GM23338 (cell line): ENCODE measurements at regions not wholly inside any gene's neighbourhood (a gene's known extent, or its start where the extent isn't known, plus 50 kb on each side); places are given as distances from the start of the nearest gene placed in this dataset.

ENCODE experiments used
- ATAC-seq: fragments of 200-7000 bp; cut with Tn5 transposase; 3 replicates; pipeline ENCODE4 v1.9.1; 2020
- DNase-seq: peaks from one replicate; pipeline ENCODE4 v3.0.0-alpha.2; 2015; ENCODE audit warnings: low spot score
- H2AFZ ChIP-seq: fragments of 200-600 bp; sonication (generic); 2 replicates; pipeline ENCODE4 v1.8.0; 2016; ENCODE audit warnings: antibody characterized with exemption, mild to moderate bottlenecking, moderate library complexity
- H3F3A ChIP-seq: fragments of 200-600 bp; sonication (generic); replicated peaks from 2 replicates; pipeline ENCODE4 v1.8.0; 2017; ENCODE audit warnings: antibody characterized with exemption, mixed run types, low read depth
- H3K27ac ChIP-seq: fragments of 200-600 bp; sonication (generic); 2 replicates; pipeline ENCODE4 v1.6.1; 2016; ENCODE audit warnings: low read depth
- H3K27me3 ChIP-seq: fragments of 200-600 bp; sonication (generic); 2 replicates; pipeline ENCODE4 v1.8.0; 2016; ENCODE audit warnings: mild to moderate bottlenecking, mixed run types, moderate library complexity; ENCODE audit not compliant: insufficient read depth
- H3K36me3 ChIP-seq: fragments of 200-600 bp; sonication (generic); 2 replicates; pipeline ENCODE4 v1.8.0; 2016; ENCODE audit warnings: mild to moderate bottlenecking; ENCODE audit not compliant: insufficient read depth
- H3K4me1 ChIP-seq: fragments of 200-600 bp; sonication (generic); 2 replicates; pipeline ENCODE4 v1.8.0; 2016; ENCODE audit warnings: mild to moderate bottlenecking, moderate library complexity; ENCODE audit not compliant: insufficient read depth
- H3K4me2 ChIP-seq: fragments of 200-600 bp; sonication (generic); 2 replicates; pipeline ENCODE4 v1.7.1; 2017; ENCODE audit warnings: mixed run types
- H3K4me3 ChIP-seq: fragments of 200-600 bp; sonication (generic); 2 replicates; pipeline ENCODE4 v1.6.1; 2016; ENCODE audit warnings: mixed run types
- H3K79me2 ChIP-seq: fragments of 200-600 bp; sonication (generic); replicated peaks from 2 replicates; pipeline ENCODE4 v1.8.0; 2017; ENCODE audit warnings: mild to moderate bottlenecking; ENCODE audit not compliant: insufficient read depth
- H3K9me2 ChIP-seq: fragments of 200-600 bp; sonication (generic); 2 replicates; pipeline ENCODE4 v1.8.0; 2017; ENCODE audit not compliant: insufficient read depth
- H4K20me1 ChIP-seq: fragments of 200-600 bp; sonication (generic); replicated peaks from 2 replicates; pipeline ENCODE4 v1.8.0; 2017; ENCODE audit warnings: mild to moderate bottlenecking; ENCODE audit not compliant: insufficient read depth
- H3K27ac Mint-ChIP-seq: 2 replicates; pipeline ENCODE4 v1.8.0; 2020; ENCODE audit warnings: inconsistent platforms, mild to moderate bottlenecking, moderate library complexity, mixed read lengths
- H3K27me3 Mint-ChIP-seq: 3 replicates; pipeline ENCODE4 v1.8.0; 2022; ENCODE audit warnings: low read depth, mild to moderate bottlenecking, moderate library complexity, mixed read lengths, inconsistent platforms; ENCODE audit not compliant: insufficient read depth, poor library complexity
- H3K36me3 Mint-ChIP-seq: 3 replicates; pipeline ENCODE4 v1.8.0; 2021; ENCODE audit warnings: low read depth, mild to moderate bottlenecking, inconsistent platforms, moderate library complexity, mixed read lengths
- H3K4me1 Mint-ChIP-seq: 3 replicates; pipeline ENCODE4 v1.8.0; 2020; ENCODE audit warnings: mild to moderate bottlenecking, inconsistent platforms, mixed read lengths
- H3K4me3 Mint-ChIP-seq: 3 replicates; pipeline ENCODE4 v1.8.0; 2021; ENCODE audit warnings: moderate library complexity, mild to moderate bottlenecking, inconsistent platforms, mixed read lengths
- H3K9me3 Mint-ChIP-seq: 3 replicates; pipeline ENCODE4 v1.8.0; 2020; ENCODE audit warnings: moderate library complexity, mild to moderate bottlenecking, inconsistent platforms, mixed read lengths
- EZH2phosphoT487 ChIP-seq: fragments of 200-600 bp; sonication (generic); IDR thresholded peaks from one replicate; pipeline ENCODE4 v1.8.1; 2018; ENCODE audit warnings: antibody characterized with exemption; ENCODE audit not compliant: unreplicated experiment
- POLR2AphosphoS5 ChIP-seq: IDR thresholded peaks from 2 replicates; pipeline ENCODE4 v1.6.1; 2016; ENCODE audit warnings: antibody characterized with exemption, low read depth
- STAT1 ChIP-seq: IDR thresholded peaks from one replicate; pipeline ENCODE4 v1.6.1; 2016; ENCODE audit warnings: antibody characterized with exemption; ENCODE audit not compliant: unreplicated experiment
- ZNF114 ChIP-seq: fragments of 250-450 bp; sonication (Bioruptor Pico); IDR thresholded peaks from 2 replicates; pipeline ENCODE4 v1.5.0; 2020; ENCODE audit warnings: mild to moderate bottlenecking, moderate library complexity
- ZNF331 ChIP-seq: fragments of 250-450 bp; sonication (Bioruptor Pico); IDR thresholded peaks from 2 replicates; pipeline ENCODE4 v1.5.0; 2020; ENCODE audit warnings: low read depth, mild to moderate bottlenecking, moderate library complexity
- TF ChIP-seq, protein P1 (sequence below): fragments of 250-450 bp; sonication (Bioruptor Pico); IDR thresholded peaks from 2 replicates; pipeline ENCODE4 v1.5.0; 2020; ENCODE audit warnings: mild to moderate bottlenecking, moderate library complexity
- TF ChIP-seq, protein P2 (sequence below): IDR thresholded peaks from 2 replicates; pipeline ENCODE4 v1.6.1; 2016; ENCODE audit warnings: antibody characterized with exemption
- TF ChIP-seq, protein P3 (sequence below): IDR thresholded peaks from one replicate; pipeline ENCODE4 v1.6.1; 2018; ENCODE audit warnings: antibody characterized with exemption; ENCODE audit not compliant: unreplicated experiment

DNA sequence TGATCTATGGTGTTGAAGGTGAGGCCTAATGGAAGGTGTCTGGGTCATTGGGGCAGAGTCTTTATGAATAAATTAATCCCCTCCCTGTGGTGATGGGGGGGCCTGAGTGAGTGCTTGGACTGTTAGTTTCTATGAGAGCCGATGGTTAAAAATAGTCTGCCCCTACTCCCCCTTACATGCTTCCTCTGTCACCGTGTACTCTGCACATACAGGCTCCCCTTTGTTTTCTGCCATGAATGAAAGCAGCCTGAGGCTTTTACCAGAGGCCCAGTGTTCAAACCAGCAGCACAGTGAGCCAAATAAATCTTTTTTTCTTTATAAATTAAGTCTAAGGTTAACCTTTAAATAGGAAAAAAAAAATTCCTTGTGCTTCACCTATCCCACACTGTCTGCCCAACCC is 657.0 kb downstream of the AMY1C start (continued):
- TF ChIP-seq, protein P1, sequence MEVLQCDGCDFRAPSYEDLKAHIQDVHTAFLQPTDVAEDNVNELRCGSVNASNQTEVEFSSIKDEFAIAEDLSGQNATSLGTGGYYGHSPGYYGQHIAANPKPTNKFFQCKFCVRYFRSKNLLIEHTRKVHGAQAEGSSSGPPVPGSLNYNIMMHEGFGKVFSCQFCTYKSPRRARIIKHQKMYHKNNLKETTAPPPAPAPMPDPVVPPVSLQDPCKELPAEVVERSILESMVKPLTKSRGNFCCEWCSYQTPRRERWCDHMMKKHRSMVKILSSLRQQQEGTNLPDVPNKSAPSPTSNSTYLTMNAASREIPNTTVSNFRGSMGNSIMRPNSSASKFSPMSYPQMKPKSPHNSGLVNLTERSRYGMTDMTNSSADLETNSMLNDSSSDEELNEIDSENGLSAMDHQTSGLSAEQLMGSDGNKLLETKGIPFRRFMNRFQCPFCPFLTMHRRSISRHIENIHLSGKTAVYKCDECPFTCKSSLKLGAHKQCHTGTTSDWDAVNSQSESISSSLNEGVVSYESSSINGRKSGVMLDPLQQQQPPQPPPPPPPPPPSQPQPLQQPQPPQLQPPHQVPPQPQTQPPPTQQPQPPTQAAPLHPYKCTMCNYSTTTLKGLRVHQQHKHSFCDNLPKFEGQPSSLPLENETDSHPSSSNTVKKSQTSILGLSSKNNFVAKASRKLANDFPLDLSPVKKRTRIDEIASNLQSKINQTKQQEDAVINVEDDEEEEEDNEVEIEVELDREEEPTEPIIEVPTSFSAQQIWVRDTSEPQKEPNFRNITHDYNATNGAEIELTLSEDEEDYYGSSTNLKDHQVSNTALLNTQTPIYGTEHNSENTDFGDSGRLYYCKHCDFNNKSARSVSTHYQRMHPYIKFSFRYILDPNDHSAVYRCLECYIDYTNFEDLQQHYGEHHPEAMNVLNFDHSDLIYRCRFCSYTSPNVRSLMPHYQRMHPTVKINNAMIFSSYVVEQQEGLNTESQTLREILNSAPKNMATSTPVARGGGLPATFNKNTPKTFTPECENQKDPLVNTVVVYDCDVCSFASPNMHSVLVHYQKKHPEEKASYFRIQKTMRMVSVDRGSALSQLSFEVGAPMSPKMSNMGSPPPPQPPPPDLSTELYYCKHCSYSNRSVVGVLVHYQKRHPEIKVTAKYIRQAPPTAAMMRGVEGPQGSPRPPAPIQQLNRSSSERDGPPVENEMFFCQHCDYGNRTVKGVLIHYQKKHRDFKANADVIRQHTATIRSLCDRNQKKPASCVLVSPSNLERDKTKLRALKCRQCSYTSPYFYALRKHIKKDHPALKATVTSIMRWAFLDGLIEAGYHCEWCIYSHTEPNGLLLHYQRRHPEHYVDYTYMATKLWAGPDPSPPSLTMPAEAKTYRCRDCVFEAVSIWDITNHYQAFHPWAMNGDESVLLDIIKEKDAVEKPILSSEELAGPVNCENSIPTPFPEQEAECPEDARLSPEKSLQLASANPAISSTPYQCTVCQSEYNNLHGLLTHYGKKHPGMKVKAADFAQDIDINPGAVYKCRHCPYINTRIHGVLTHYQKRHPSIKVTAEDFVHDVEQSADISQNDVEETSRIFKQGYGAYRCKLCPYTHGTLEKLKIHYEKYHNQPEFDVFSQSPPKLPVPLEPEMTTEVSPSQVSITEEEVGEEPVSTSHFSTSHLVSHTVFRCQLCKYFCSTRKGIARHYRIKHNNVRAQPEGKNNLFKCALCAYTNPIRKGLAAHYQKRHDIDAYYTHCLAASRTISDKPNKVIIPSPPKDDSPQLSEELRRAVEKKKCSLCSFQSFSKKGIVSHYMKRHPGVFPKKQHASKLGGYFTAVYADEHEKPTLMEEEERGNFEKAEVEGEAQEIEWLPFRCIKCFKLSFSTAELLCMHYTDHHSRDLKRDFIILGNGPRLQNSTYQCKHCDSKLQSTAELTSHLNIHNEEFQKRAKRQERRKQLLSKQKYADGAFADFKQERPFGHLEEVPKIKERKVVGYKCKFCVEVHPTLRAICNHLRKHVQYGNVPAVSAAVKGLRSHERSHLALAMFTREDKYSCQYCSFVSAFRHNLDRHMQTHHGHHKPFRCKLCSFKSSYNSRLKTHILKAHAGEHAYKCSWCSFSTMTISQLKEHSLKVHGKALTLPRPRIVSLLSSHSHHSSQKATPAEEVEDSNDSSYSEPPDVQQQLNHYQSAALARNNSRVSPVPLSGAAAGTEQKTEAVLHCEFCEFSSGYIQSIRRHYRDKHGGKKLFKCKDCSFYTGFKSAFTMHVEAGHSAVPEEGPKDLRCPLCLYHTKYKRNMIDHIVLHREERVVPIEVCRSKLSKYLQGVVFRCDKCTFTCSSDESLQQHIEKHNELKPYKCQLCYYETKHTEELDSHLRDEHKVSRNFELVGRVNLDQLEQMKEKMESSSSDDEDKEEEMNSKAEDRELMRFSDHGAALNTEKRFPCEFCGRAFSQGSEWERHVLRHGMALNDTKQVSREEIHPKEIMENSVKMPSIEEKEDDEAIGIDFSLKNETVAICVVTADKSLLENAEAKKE (CRISPR knock-in tag): no peak
- TF ChIP-seq POLR2AphosphoS5: no peak
- TF ChIP-seq, protein P2, sequence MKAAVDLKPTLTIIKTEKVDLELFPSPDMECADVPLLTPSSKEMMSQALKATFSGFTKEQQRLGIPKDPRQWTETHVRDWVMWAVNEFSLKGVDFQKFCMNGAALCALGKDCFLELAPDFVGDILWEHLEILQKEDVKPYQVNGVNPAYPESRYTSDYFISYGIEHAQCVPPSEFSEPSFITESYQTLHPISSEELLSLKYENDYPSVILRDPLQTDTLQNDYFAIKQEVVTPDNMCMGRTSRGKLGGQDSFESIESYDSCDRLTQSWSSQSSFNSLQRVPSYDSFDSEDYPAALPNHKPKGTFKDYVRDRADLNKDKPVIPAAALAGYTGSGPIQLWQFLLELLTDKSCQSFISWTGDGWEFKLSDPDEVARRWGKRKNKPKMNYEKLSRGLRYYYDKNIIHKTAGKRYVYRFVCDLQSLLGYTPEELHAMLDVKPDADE: no peak

DNA sequence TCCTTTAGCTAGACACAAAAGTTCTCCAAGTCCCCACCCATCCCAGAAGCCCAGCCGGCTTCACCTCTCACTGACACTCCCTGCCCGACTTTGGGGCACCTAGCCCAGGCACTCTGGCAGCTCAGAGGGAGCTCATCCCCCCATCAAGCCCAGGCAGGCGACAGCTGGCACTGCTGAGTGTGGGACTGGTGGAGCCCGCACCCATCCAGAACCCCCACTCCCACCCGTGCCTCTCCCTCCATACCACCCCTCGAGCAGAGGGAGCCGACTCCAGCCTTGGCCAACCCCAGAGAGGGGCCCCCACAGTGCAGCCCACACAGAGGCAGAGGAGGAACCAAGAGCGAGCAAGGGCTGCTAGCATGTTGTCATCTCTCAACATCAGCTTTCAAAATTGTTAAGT is 658.6 kb downstream of the AMY1C start:
- Histone ChIP-seq H3K4me1 (no peaks in the 10 kb centered on the region), H4K20me1 (no peaks in the 10 kb centered on the region), H3F3A (no peaks in the 10 kb centered on the region), H3K9me2 (no peaks in the 10 kb centered on the region), H3K27ac (no peak overlapping the region), H2AFZ (no peak overlapping the region), H3K4me3 (no peak overlapping the region), H3K36me3 (no peaks in the 10 kb centered on the region), H3K27me3 (no peaks in the 10 kb centered on the region), H3K4me2 (no peak overlapping the region), H3K79me2 (no peaks in the 10 kb centered on the region)
- Mint-ChIP-seq H3K4me1 (no peaks in the 10 kb centered on the region), H3K36me3 (no peaks in the 10 kb centered on the region), H3K27me3 (no peaks in the 10 kb centered on the region), H3K4me3 (no peak overlapping the region), H3K27ac (no peak overlapping the region), H3K9me3 (peaks cover 7% of the 10 kb centered on the region; the same call in 1 of the 3 replicates)
- ATAC-seq (no peak), DNase-seq (no peak)
- no peak for TF ChIP-seq ZNF331 (CRISPR knock-in tag)
- no peak for TF ChIP-seq EZH2phosphoT487
- no peak for TF ChIP-seq STAT1
- TF ChIP-seq, protein P3, sequence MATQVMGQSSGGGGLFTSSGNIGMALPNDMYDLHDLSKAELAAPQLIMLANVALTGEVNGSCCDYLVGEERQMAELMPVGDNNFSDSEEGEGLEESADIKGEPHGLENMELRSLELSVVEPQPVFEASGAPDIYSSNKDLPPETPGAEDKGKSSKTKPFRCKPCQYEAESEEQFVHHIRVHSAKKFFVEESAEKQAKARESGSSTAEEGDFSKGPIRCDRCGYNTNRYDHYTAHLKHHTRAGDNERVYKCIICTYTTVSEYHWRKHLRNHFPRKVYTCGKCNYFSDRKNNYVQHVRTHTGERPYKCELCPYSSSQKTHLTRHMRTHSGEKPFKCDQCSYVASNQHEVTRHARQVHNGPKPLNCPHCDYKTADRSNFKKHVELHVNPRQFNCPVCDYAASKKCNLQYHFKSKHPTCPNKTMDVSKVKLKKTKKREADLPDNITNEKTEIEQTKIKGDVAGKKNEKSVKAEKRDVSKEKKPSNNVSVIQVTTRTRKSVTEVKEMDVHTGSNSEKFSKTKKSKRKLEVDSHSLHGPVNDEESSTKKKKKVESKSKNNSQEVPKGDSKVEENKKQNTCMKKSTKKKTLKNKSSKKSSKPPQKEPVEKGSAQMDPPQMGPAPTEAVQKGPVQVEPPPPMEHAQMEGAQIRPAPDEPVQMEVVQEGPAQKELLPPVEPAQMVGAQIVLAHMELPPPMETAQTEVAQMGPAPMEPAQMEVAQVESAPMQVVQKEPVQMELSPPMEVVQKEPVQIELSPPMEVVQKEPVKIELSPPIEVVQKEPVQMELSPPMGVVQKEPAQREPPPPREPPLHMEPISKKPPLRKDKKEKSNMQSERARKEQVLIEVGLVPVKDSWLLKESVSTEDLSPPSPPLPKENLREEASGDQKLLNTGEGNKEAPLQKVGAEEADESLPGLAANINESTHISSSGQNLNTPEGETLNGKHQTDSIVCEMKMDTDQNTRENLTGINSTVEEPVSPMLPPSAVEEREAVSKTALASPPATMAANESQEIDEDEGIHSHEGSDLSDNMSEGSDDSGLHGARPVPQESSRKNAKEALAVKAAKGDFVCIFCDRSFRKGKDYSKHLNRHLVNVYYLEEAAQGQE: no peak
- no peak for TF ChIP-seq ZNF114 (CRISPR knock-in tag)
